AG04449 (cell line): ENCODE measurements at regions not wholly inside any gene's neighbourhood (a gene's known extent, or its start where the extent isn't known, plus 50 kb on each side); places are given as distances from the start of the nearest gene placed in this dataset.

Source experiments
- CTCF ChIA-PET: fragments of 350-600 bp; formaldehyde crosslinking; extraction: SDS; loops from one replicate; lab custom pipeline; 2021; ENCODE audit warnings: antibody characterized with exemption; lab: Yijun Ruan, JAX
- POLR2A ChIA-PET: fragments of 400-600, 350-600 bp; formaldehyde crosslinking; extraction: SDS; loops from one replicate; lab custom pipeline; 2020; ENCODE audit warnings: antibody characterized with exemption, inconsistent platforms; lab: Yijun Ruan, JAX
- DNase-seq: peaks from one replicate; pipeline ENCODE4 v3.0.0-alpha.2; 2010; ENCODE audit warnings: low read depth, low spot score
- H3K4me3 ChIP-seq: 2 replicates; pipeline ENCODE4 v1.5.1; 2011; ENCODE audit warnings: low read depth, mild to moderate bottlenecking, control low read depth, low read length
- TF ChIP-seq, protein P1 (sequence below): IDR thresholded peaks from one replicate; pipeline ENCODE4 v1.5.1; 2011; ENCODE audit warnings: mild to moderate bottlenecking, moderate library complexity, low read length, control low read depth, inconsistent platforms; ENCODE audit not compliant: insufficient read depth; ENCODE audit errors: missing control alignments

GRCh38 chr2:198400999-198401398, 596.6 kb downstream of the PLCL1 start:
- no peak for DNase-seq
- ChIA-PET CTCF (no interaction called here), POLR2A (no interaction called here)
- TF ChIP-seq, protein P1, sequence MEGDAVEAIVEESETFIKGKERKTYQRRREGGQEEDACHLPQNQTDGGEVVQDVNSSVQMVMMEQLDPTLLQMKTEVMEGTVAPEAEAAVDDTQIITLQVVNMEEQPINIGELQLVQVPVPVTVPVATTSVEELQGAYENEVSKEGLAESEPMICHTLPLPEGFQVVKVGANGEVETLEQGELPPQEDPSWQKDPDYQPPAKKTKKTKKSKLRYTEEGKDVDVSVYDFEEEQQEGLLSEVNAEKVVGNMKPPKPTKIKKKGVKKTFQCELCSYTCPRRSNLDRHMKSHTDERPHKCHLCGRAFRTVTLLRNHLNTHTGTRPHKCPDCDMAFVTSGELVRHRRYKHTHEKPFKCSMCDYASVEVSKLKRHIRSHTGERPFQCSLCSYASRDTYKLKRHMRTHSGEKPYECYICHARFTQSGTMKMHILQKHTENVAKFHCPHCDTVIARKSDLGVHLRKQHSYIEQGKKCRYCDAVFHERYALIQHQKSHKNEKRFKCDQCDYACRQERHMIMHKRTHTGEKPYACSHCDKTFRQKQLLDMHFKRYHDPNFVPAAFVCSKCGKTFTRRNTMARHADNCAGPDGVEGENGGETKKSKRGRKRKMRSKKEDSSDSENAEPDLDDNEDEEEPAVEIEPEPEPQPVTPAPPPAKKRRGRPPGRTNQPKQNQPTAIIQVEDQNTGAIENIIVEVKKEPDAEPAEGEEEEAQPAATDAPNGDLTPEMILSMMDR, result no peak
- no peak overlapping the region for H3K4me3 ChIP-seq

DNA sequence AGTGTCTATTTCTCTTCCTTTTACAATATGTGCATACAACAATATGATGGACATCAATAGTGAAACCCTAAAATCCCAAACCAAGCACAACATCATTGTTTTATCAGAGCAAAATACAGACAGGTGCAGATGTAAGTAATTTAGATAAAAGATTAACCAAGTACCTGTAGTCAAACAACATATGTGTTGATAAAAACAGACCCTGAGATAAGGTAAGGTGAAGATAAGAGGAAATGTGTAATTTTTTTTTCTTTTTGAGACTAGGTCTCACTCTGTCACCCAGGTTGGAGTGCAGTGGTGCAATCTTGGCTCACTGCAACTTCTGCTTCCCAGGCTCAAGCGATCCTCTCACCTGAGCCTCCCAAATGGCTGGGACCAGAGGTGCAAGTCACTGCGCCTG, 589.8 kb downstream of the PLCL1 start:
- no peak for DNase-seq
- TF ChIP-seq, protein P1, result no peak
- ChIA-PET POLR2A (no interaction called here), CTCF (no interaction called here)
- H3K4me3 ChIP-seq, result no peak overlapping the region

DNA sequence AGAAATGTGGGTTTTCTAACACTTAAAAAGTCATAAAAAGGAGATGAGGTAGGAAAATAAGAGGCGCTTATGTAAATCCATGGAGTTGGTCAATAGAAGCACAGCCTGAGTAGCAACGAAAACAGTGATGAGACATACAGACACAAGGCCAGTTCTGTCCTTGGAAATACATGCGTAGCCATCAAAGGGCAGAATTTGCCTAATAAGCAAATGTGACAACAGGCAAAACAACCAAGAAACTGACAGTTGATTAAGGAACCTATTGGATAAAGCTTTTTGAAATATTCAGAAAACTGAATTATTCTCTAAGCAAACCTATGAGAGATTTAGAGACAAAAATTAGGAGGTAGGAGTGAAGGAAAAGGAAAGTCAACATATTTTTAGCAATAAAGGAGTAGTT, 586.3 kb downstream of the PLCL1 start:
- CTCF ChIA-PET, result no interaction called here
- POLR2A ChIA-PET, result no interaction called here
- no peak for DNase-seq

DNA sequence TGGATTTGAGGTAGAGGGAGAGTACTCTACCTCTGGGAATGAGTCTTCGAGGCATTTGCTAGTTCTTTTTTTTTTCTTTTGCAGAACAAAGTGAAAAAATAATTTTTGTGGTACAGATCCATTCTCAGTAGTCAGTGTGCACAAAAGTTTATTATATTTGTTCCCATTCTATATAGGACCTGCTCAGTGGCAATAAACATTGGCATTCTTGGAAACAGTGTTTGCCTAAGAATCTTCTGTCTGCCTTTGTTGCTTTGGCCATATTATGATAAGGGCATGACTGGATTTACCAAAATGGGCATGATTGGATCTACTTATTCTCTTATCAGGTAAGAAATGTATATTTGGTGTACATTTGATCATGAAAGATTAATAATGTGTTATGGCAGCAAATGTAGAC, 583.3 kb downstream of the PLCL1 start:
- ChIA-PET CTCF (no interaction called here), POLR2A (no interaction called here)
- DNase-seq, result no peak
- H3K4me3 ChIP-seq, result no peak overlapping the region
- TF ChIP-seq, protein P1, result no peak

More for the DNA sequence above, 586.3 kb downstream of the PLCL1 start:
- TF ChIP-seq, protein P1, result no peak
- H3K4me3 ChIP-seq, result no peak overlapping the region

GRCh38 chr2:198385856-198386255, 581.5 kb downstream of the PLCL1 start:
- POLR2A ChIA-PET, result no interaction called here
- DNase-seq, result peak; percentile 29
- CTCF ChIA-PET, result no interaction called here
- TF ChIP-seq, protein P1, result no peak
- H3K4me3 ChIP-seq, result no peak overlapping the region

- CTCF ChIA-PET, result no interaction called here
- POLR2A ChIA-PET, result no interaction called here
- no peak overlapping the region for H3K4me3 ChIP-seq
- no peak for DNase-seq
- TF ChIP-seq, protein P1, result no peak
These were observed 580.9 kb downstream of the PLCL1 start for GRCh38 chr2:198385326-198385725.
